ENCODE measurements at regions not wholly inside any gene's neighbourhood (a gene's known extent, or its start where the extent isn't known, plus 50 kb on each side); places are given as distances from the start of the nearest gene placed in this dataset.

- peaks cover 7% of the 10 kb centered on the region for H3K27me3 ChIP-seq (ENCODE audit: insufficient read depth, low read depth)
- CTCF ChIA-PET: no interaction called here
- no peak overlapping the region for H2AFZ ChIP-seq
- TF ChIP-seq EZH2 (IDR thresholded peaks at IDR 0.05; ENCODE audit: low read depth): no peak
- no peak for TF ChIP-seq CTCF (conservative IDR thresholded peaks at IDR 0.05)
- H4K20me1 ChIP-seq (ENCODE audit: insufficient read depth): no peaks in the 10 kb centered on the region; the same call in 1 of the 2 replicates
- H3K27ac ChIP-seq: no peak overlapping the region
- H3K36me3 ChIP-seq (ENCODE audit: low read depth): no peaks in the 10 kb centered on the region
- no peak overlapping the region for H3K4me2 ChIP-seq
- no peaks in the 10 kb centered on the region for H3K4me1 ChIP-seq (replicated peaks; ENCODE audit: insufficient read depth)
- H3K9me3 ChIP-seq (ENCODE audit: insufficient read depth, low read depth): no peaks in the 10 kb centered on the region
- no peaks in the 10 kb centered on the region for H3F3A ChIP-seq (ENCODE audit: insufficient read depth, low read depth)
- no TSS peak for BruUV-seq (replicated peaks)
- H3K79me2 ChIP-seq (ENCODE audit: low read depth): no peaks in the 10 kb centered on the region
- H3K9me2 ChIP-seq (ENCODE audit: insufficient read depth): no peaks in the 10 kb centered on the region
- intact Hi-C loops (cut with micrococcal nuclease; ENCODE audit: unreplicated experiment): no loop called here
- no peak for DNase-seq
- POLR2A ChIA-PET (ENCODE audit: unreplicated experiment): no interaction called here
- H3K4me3 ChIP-seq: no peak overlapping the region
Observed at GRCh38 chr15:98233873-98234272, 273.4 kb downstream of the ARRDC4 start.

- Histone ChIP-seq H3K79me2 (ENCODE audit: low read depth) (no peaks in the 10 kb centered on the region), H3K4me1 (replicated peaks; ENCODE audit: insufficient read depth) (no peaks in the 10 kb centered on the region), H3K27me3 (ENCODE audit: insufficient read depth, low read depth) (no peaks in the 10 kb centered on the region), H3K9me3 (ENCODE audit: insufficient read depth, low read depth) (no peaks in the 10 kb centered on the region), H3K27ac (no peak overlapping the region), H3K9me2 (ENCODE audit: insufficient read depth) (no peaks in the 10 kb centered on the region), H3K4me2 (no peak overlapping the region), H4K20me1 (ENCODE audit: insufficient read depth) (no peaks in the 10 kb centered on the region), H3F3A (ENCODE audit: insufficient read depth, low read depth) (no peaks in the 10 kb centered on the region), H3K36me3 (ENCODE audit: low read depth) (no peaks in the 10 kb centered on the region), H3K4me3 (no peak overlapping the region), H2AFZ (no peak overlapping the region)
- no TSS peak for BruUV-seq (replicated peaks)
- ChIA-PET CTCF (no interaction called here), POLR2A (ENCODE audit: unreplicated experiment) (no interaction called here)
- intact Hi-C loops (cut with micrococcal nuclease; ENCODE audit: unreplicated experiment): no loop called here
- TF ChIP-seq CTCF (conservative IDR thresholded peaks at IDR 0.05) (no peak), EZH2 (IDR thresholded peaks at IDR 0.05; ENCODE audit: low read depth) (no peak)
- no peak for DNase-seq
Observed at GRCh38 chr15:98240303-98240702, 279.8 kb downstream of the ARRDC4 start.

- H3K4me3 ChIP-seq: no peak overlapping the region
- no peaks in the 10 kb centered on the region for H4K20me1 ChIP-seq (ENCODE audit: insufficient read depth)
- ChIA-PET POLR2A (ENCODE audit: unreplicated experiment) (no interaction called here), CTCF (no interaction called here)
- no peaks in the 10 kb centered on the region for H3K9me2 ChIP-seq (ENCODE audit: insufficient read depth)
- H3K27me3 ChIP-seq (ENCODE audit: insufficient read depth, low read depth): no peaks in the 10 kb centered on the region
- no TSS peak for BruUV-seq (replicated peaks)
- no peak overlapping the region for H3K27ac ChIP-seq
- no peak for DNase-seq
- intact Hi-C loops (cut with micrococcal nuclease; ENCODE audit: unreplicated experiment): no loop called here
- H3K9me3 ChIP-seq (ENCODE audit: insufficient read depth, low read depth): no peaks in the 10 kb centered on the region
- no peaks in the 10 kb centered on the region for H3F3A ChIP-seq (ENCODE audit: insufficient read depth, low read depth)
- no peaks in the 10 kb centered on the region for H3K36me3 ChIP-seq (ENCODE audit: low read depth)
- H2AFZ ChIP-seq: no peak overlapping the region
- no peaks in the 10 kb centered on the region for H3K4me1 ChIP-seq (replicated peaks; ENCODE audit: insufficient read depth)
- H3K79me2 ChIP-seq (ENCODE audit: low read depth): no peaks in the 10 kb centered on the region
- H3K4me2 ChIP-seq: no peak overlapping the region
- TF ChIP-seq CTCF (conservative IDR thresholded peaks at IDR 0.05): no peak
- no peak for TF ChIP-seq EZH2 (IDR thresholded peaks at IDR 0.05; ENCODE audit: low read depth)
Observed at GRCh38 chr15:98241032-98241554, 280.6 kb downstream of the ARRDC4 start.
